Left lung (tissue), 4 donors: ENCODE measurements at regions not wholly inside any gene's neighbourhood (a gene's known extent, or its start where the extent isn't known, plus 50 kb on each side); places are given as distances from the start of the nearest gene placed in this dataset.

Source experiments
- ATAC-seq: fragments of 200-7000 bp; cut with Tn5 transposase; one replicate; pipeline ENCODE4 v1.9.1; 2020; ENCODE audit warnings: moderate library complexity
- DNase-seq, 4 donors: peaks; one replicate each; pipeline ENCODE4 v3.0.0-alpha.2; 2013 to 2020
- H3K27ac ChIP-seq, 2 donors: fragments of 200-600 bp; sonication (generic) in 1 of 2; one replicate each; pipeline versions ENCODE4 v1.5.0 to v1.8.0; 2020 to 2021
- H3K27me3 ChIP-seq, 2 donors: fragments of 200-600 bp; sonication (generic) in 1 of 2; one replicate each; pipeline versions ENCODE4 v1.5.0 to v1.8.0; 2020 to 2021
- H3K36me3 ChIP-seq, 2 donors: fragments of 200-600 bp; sonication (generic) in 1 of 2; one replicate each; pipeline versions ENCODE4 v1.5.0 to v1.8.0; 2020 to 2021
- H3K4me1 ChIP-seq, 2 donors: fragments of 200-600 bp; one replicate each; pipeline ENCODE4 v1.8.0; 2021
- H3K4me3 ChIP-seq, 2 donors: fragments of 200-600 bp; sonication (generic) in 1 of 2; one replicate each; pipeline versions ENCODE4 v1.5.0 to v1.8.0; 2020 to 2021; ENCODE audit warnings: mild to moderate bottlenecking in 1 of 2
- H3K9me3 ChIP-seq, 2 donors: fragments of 200-600 bp; sonication (generic) in 1 of 2; one replicate each; pipeline versions ENCODE4 v1.5.0 to v1.8.0; 2020 to 2021
- intact Hi-C, 2 donors: fragments of 100-400 bp; cut with DNase I; formaldehyde crosslinking; loops; one replicate each; pipeline versions ENCODE4 v1.11.2 to v1.14.2; 2022
- TF ChIP-seq, protein P1 (sequence below), 2 donors: fragments of 200-600 bp; sonication (generic) in 1 of 2; IDR thresholded peaks; one replicate each; pipeline versions ENCODE4 v1.5.0 to v1.8.0; 2021; ENCODE audit warnings: antibody characterized with exemption in 2 of 2
- donor health status: DM: no; HTN: yes; CAD: no.
- donor health status: DM: no; HTN: no; CAD: no.

DNA sequence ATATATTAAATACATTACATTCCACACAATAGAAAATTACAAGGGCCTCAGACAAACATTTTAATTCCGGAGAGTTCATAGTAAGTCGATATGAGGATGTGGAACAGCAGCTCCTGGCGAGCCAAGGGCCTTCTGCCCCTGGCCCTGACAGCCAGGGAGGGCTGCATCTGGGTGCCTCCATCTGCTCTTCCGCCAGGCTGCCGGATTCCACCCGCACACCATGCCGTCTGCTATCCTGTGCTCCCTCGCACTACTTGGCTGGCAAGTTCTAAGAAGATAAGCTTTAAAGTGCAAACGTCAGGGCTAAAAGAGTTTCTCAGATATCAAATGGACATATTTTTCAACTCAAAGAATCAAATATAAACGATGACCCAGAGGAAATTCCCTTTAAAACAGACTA lies 656.3 kb upstream of the NOX3 start:
- Histone ChIP-seq H3K9me3 (no peaks in the 10 kb centered on the region), H3K4me1 (no peaks in the 10 kb centered on the region), H3K27ac (no peak overlapping the region), H3K27me3 (no peaks in the 10 kb centered on the region), H3K36me3 (no peaks in the 10 kb centered on the region), H3K4me3 (no peak overlapping the region)
- intact Hi-C loops = no loop called here
- ATAC-seq = no peak
- DNase-seq = no peak
- TF ChIP-seq, protein P1, sequence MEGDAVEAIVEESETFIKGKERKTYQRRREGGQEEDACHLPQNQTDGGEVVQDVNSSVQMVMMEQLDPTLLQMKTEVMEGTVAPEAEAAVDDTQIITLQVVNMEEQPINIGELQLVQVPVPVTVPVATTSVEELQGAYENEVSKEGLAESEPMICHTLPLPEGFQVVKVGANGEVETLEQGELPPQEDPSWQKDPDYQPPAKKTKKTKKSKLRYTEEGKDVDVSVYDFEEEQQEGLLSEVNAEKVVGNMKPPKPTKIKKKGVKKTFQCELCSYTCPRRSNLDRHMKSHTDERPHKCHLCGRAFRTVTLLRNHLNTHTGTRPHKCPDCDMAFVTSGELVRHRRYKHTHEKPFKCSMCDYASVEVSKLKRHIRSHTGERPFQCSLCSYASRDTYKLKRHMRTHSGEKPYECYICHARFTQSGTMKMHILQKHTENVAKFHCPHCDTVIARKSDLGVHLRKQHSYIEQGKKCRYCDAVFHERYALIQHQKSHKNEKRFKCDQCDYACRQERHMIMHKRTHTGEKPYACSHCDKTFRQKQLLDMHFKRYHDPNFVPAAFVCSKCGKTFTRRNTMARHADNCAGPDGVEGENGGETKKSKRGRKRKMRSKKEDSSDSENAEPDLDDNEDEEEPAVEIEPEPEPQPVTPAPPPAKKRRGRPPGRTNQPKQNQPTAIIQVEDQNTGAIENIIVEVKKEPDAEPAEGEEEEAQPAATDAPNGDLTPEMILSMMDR (IDR thresholded peaks at IDR 0.05) = no peak

DNA sequence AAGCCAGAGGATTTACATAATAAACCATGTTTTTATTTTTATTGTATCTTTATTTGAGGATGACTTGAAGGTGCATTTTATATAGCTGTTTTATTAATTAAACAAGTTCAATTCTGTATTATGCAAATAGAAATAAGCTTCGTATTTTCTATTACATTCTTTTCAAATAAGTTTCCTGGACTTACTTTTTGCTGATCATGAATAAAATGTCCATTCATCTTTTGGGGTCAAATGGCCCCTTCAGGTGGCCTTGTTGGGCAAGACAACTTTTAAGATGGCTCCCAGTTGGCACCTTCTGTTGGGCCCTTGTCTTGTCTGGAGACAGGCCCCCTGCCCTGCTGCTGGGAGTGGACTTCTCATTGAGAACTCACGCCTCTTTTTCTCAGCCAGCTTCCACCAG lies 654.6 kb upstream of the NOX3 start:
- H3K4me1 ChIP-seq = no peaks in the 10 kb centered on the region
- no peaks in the 10 kb centered on the region for H3K36me3 ChIP-seq
- no peaks in the 10 kb centered on the region for H3K9me3 ChIP-seq
- ATAC-seq (no peak), DNase-seq (no peak)
- H3K27me3 ChIP-seq = no peaks in the 10 kb centered on the region
- TF ChIP-seq, protein P1 (IDR thresholded peaks at IDR 0.05) = no peak
- no peak overlapping the region for H3K4me3 ChIP-seq
- intact Hi-C loops = no loop called here
- H3K27ac ChIP-seq = no peak overlapping the region

DNA sequence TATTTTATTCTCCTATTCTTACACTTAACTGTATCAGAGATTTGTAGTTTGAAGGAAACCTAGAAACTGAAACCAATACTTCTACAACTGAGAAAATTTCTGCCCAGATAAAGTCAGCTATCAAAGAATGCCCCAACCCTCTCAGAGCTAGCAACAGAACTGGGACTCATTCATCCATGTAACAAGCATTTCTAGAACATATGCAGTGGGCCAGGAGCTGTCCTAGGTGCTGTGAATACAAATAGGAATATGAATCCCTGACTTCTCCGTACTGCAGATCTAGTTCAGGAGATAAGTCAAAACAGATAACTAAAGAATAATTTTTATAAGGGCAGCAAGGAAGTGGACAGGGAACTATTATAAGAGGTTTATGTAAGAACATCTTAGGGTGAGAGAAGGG lies 654.1 kb upstream of the NOX3 start:
- ATAC-seq = no peak
- no peaks in the 10 kb centered on the region for H3K4me1 ChIP-seq
- H3K9me3 ChIP-seq = no peaks in the 10 kb centered on the region
- H3K27ac ChIP-seq = no peak overlapping the region
- H3K27me3 ChIP-seq = no peaks in the 10 kb centered on the region
- intact Hi-C loops = no loop called here
- no peak overlapping the region for H3K4me3 ChIP-seq
- TF ChIP-seq, protein P1 (IDR thresholded peaks at IDR 0.05) = no peak
- no peaks in the 10 kb centered on the region for H3K36me3 ChIP-seq
- no peak for DNase-seq

DNA sequence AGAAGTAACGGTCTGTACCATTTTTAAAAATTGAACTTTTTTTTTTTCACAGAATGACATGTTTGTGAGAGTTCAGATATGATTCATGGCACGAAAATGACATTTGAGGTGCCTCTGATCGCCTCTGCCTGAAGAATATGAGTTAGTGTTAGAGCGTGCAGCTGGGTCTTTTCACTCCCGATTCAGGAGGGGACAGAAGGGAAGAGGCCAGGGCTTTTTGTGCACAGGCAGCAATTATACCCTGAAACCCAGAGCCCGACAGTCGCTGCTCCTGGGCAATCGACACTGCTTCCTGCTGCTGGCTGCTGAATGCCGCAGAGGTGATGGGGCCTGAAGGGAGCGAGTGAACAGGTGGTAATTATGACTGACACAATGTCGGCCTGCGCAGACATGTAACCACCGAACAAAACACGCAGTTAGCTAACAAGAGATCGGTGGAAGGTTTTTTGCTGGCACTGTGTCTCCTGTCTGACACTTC lies 652.0 kb upstream of the NOX3 start:
- intact Hi-C loops = no loop called here
- TF ChIP-seq, protein P1 (IDR thresholded peaks at IDR 0.05) = no peak
- Histone ChIP-seq H3K9me3 (no peaks in the 10 kb centered on the region), H3K36me3 (no peaks in the 10 kb centered on the region), H3K4me3 (no peak overlapping the region), H3K4me1 (no peaks in the 10 kb centered on the region), H3K27me3 (no peaks in the 10 kb centered on the region), H3K27ac (no peak overlapping the region)
- ATAC-seq (no peak), DNase-seq (peak in 2 of 4 donors; percentile 20 to 24)

DNA sequence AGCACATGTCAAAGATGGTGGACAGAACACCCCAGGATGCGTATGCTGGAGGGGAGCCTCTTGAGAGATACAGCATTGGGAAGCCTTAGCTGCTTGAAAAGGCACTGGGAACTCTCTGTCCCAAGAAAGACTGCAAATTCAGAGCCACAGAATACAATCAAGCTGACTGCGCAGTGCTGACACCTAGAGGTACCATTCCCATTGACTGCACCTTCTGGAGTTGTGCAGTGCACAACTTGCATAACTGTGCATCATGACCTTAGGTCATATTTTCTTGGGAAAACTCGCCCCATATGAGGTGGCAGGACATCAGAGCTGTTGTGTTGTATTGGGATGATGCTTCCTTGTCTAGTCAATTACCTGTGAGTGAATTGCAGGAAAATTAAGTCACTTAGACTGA lies 646.5 kb upstream of the NOX3 start:
- no peak overlapping the region for H3K27ac ChIP-seq

More for the DNA sequence above, 646.5 kb upstream of the NOX3 start:
- no peaks in the 10 kb centered on the region for H3K9me3 ChIP-seq
- ATAC-seq = no peak
- no peaks in the 10 kb centered on the region for H3K36me3 ChIP-seq
- no peaks in the 10 kb centered on the region for H3K27me3 ChIP-seq
- intact Hi-C loops = no loop called here
- TF ChIP-seq, protein P1 (IDR thresholded peaks at IDR 0.05) = no peak
- no peak overlapping the region for H3K4me3 ChIP-seq
- DNase-seq = no peak
- no peaks in the 10 kb centered on the region for H3K4me1 ChIP-seq
